GM12873 (cell line): ENCODE measurements at regions not wholly inside any gene's neighbourhood (a gene's known extent, or its start where the extent isn't known, plus 50 kb on each side); places are given as distances from the start of the nearest gene placed in this dataset.

Experiments
- TF ChIP-seq, protein P1 (sequence below): IDR thresholded peaks from 2 replicates; pipeline ENCODE4 v1.5.1; 2012; ENCODE audit warnings: low read depth, mild to moderate bottlenecking, moderate library complexity, low read length, control low read depth; ENCODE audit not compliant: insufficient read depth; ENCODE audit errors: missing control alignments

DNA sequence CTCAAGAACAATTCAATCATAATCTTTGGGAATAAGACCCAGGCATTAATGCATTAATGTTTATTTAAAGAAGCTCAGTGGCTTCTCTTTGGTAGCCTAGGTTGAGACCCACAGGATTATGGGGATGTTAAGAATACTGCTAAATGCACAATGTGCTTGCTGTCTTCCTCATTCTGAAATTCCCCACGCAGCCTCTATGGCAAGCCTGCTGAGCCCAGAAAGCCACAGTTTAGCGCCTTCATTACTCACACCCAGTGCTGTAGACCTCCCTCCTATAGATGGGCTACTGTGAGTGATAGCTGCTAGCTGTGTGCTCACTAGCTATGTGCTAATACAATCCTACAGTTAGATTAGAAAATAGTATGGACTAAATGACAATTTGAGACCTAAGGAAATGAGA, 90.6 kb downstream of the TNFSF13B start:
- TF ChIP-seq, protein P1, sequence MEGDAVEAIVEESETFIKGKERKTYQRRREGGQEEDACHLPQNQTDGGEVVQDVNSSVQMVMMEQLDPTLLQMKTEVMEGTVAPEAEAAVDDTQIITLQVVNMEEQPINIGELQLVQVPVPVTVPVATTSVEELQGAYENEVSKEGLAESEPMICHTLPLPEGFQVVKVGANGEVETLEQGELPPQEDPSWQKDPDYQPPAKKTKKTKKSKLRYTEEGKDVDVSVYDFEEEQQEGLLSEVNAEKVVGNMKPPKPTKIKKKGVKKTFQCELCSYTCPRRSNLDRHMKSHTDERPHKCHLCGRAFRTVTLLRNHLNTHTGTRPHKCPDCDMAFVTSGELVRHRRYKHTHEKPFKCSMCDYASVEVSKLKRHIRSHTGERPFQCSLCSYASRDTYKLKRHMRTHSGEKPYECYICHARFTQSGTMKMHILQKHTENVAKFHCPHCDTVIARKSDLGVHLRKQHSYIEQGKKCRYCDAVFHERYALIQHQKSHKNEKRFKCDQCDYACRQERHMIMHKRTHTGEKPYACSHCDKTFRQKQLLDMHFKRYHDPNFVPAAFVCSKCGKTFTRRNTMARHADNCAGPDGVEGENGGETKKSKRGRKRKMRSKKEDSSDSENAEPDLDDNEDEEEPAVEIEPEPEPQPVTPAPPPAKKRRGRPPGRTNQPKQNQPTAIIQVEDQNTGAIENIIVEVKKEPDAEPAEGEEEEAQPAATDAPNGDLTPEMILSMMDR, result no peak

DNA sequence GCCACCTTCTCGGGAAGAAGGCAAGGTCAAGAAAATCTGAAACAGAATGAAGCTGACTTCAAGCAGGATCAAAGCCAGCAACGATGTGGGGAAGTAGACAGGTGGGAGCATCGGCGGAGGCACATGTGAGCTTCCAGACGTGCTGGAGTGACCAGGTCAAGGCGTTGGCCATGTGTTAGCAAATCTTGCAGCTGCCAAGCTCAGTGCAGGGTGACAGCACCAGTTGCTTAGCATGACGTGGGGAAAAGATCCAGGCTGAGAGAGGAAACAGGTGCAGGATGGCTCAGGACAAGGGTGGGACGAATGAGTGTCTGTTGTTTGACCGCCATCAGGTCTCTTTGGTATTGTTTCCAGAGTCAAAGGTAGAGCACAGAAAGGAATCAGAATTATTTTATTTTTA, 92.3 kb downstream of the TNFSF13B start:
- TF ChIP-seq, protein P1, result no peak

DNA sequence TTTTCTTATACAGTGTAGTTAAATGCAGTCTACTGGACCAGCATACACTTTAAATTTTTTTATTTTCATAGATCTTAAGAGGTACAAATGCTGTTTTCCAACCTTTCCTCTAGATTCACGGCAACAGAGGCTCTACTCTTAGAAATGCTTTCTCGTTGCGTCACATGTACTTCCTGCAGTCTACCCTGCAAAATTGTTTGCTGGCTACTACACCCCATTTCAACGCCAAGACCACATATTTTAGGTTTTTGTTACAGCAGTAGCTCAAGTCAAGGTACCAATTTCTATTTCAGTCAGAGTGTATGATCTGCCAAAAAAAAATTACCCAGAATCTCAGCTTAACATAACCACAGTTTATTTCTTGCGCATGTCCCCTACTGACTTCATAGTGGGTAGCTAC, 94.1 kb downstream of the TNFSF13B start:
- TF ChIP-seq, protein P1, result no peak

DNA sequence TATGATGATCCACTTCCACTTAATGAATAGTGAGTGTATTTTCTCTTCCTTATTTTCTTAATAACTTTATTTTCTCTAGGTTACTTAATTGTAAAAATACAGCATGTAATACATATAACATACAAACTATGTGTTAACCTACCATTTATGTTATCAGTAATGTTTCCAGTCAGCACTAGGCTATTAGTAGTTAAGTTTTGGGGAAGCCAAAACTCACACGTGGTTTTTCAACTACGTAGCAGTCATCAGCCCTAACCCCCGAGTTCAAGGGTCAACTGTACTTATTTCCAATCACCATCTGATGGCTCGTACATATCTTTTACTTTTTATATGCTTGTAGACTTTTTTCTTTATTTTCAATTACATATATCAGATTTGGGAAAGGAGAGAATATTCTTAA, 95.7 kb downstream of the TNFSF13B start:
- TF ChIP-seq, protein P1, result no peak

DNA sequence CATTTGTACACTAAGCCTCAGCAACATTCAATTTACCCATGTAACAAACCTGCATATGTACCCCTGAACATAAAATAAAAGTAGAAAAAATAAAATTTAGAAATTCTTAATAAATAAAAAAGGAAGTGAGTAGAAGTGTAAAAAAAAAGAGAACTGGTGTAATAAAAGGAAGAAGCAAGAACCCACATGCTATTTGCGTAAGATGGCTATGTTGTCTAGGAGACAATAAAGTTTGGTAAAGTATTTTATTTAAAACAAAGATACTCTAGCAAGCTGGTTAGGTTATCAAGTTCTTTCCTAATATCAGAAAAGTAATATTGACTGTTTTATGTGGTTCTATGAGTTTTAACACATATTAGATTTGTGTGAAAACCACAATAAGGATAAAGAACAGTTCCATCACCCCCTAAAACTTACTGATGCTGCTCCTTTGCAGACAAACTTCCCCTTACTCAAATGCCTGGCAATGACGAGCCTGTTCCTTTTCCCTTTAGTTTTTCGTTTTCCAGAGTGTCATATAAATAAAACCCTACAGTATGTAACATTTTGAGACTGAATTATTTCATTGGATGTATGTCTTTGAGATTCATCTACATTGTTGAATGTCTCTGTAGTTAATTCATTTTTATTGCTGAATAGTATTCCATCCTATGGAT, 98.9 kb downstream of the TNFSF13B start:
- TF ChIP-seq, protein P1, result no peak

DNA sequence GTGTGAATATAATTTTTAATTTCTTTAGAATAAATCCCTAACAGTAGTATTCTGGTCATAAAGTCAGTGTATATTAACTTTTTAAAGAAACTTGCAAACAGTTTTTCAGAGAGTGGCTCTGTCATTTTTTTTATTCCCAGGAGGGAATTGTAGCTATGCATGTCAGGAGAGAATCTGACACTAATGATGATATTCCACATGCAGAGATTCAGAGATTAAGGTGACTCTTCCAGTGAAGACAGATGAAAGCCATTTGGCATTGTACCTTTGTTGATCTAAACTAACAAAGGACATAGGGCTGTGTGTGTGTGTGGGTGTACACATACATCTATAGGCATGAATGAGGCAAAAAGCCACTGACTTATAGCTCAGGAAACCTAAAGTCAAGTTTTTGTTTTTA, 99.9 kb downstream of the TNFSF13B start:
- TF ChIP-seq, protein P1, result no peak

DNA sequence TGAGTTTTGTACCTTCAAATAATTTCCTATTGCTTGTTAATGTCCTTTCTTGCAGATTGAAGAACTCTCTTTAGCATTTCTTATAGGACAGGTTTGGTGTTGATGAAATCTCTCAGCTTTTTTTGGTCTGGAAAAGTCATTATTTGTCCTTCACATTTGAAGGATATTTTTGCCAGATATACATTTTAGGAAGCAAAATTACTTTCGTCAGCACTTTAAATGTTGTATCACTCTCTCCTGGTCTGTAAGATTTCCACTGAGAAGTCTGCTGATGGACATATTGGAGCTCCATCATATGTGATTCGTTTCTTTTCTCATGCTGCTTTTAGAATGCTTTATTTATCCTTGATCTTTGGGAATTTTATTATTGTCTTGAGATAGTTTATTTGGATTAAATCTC, 105.5 kb downstream of the TNFSF13B start:
- TF ChIP-seq, protein P1, result no peak
